Smooth muscle cell (in vitro differentiated cells): ENCODE measurements at regions not wholly inside any gene's neighbourhood (a gene's known extent, or its start where the extent isn't known, plus 50 kb on each side); places are given as distances from the start of the nearest gene placed in this dataset.

Experiments
- DNase-seq: peaks from one replicate; lab custom pipeline; 2025; ENCODE audit not compliant: unreplicated experiment; lab: John Stamatoyannopoulos, UW
- H2AFZ ChIP-seq: fragments of 200-600 bp; sonication (generic); 2 replicates; pipeline ENCODE4 v1.6.0; 2016; ENCODE audit warnings: antibody characterized with exemption, low read depth, mild to moderate bottlenecking
- H3F3A ChIP-seq: fragments of 200-600 bp; sonication (generic); 2 replicates; pipeline ENCODE4 v1.6.0; 2017; ENCODE audit warnings: antibody characterized with exemption, low read depth
- H3K27ac ChIP-seq: fragments of 200-600 bp; sonication (generic); 2 replicates; pipeline ENCODE4 v1.5.1; 2016; ENCODE audit warnings: low read depth, mild to moderate bottlenecking
- H3K27me3 ChIP-seq: fragments of 200-600 bp; sonication (generic); 2 replicates; pipeline ENCODE4 v1.6.1; 2016; ENCODE audit warnings: low read depth, mild to moderate bottlenecking
- H3K36me3 ChIP-seq: fragments of 200-600 bp; sonication (generic); 2 replicates; pipeline ENCODE4 v1.5.1; 2016; ENCODE audit warnings: low read depth
- H3K4me1 ChIP-seq: fragments of 200-600 bp; sonication (generic); 2 replicates; pipeline ENCODE4 v1.5.1; 2016; ENCODE audit warnings: low read depth
- H3K4me2 ChIP-seq: fragments of 200-600 bp; sonication (generic); 2 replicates; pipeline ENCODE4 v1.6.0; 2016; ENCODE audit warnings: mild to moderate bottlenecking
- H3K4me3 ChIP-seq: fragments of 200-600 bp; sonication (generic); 2 replicates; pipeline ENCODE4 v1.5.1; 2016; ENCODE audit warnings: mild to moderate bottlenecking
- H3K79me2 ChIP-seq: fragments of 200-600 bp; sonication (generic); 2 replicates; pipeline ENCODE4 v1.6.0; 2016; ENCODE audit warnings: low read depth, mild to moderate bottlenecking
- H3K9ac ChIP-seq: fragments of 200-600 bp; sonication (generic); 2 replicates; pipeline ENCODE4 v1.6.0; 2016; ENCODE audit warnings: low read depth
- H3K9me3 ChIP-seq: fragments of 200-600 bp; sonication (generic); replicated peaks from 2 replicates; pipeline ENCODE4 v1.5.1; 2016; ENCODE audit warnings: low read depth
- H4K20me1 ChIP-seq: fragments of 200-600 bp; sonication (generic); 2 replicates; pipeline ENCODE4 v1.6.0; 2016; ENCODE audit warnings: low read depth
- CTCF ChIP-seq: fragments of 200-600 bp; sonication (generic); IDR thresholded peaks from 2 replicates; pipeline ENCODE4 v1.5.1; 2017; ENCODE audit warnings: borderline replicate concordance, mild to moderate bottlenecking, antibody characterized with exemption; ENCODE audit not compliant: insufficient read depth, poor library complexity, severe bottlenecking
- WGBS: methylation state at CpG from one replicate; pipeline ENCODE4 v1.1.7; 2016; ENCODE audit warnings: low lambda C conversion rate; 5-methylcytosine and 5-hydroxymethylcytosine counted together

- H3K4me2 ChIP-seq: no peak overlapping the region
- no peaks in the 10 kb centered on the region for H3F3A ChIP-seq
- peak overlapping the region; percentile 8 for H2AFZ ChIP-seq
- no peak overlapping the region for H3K9ac ChIP-seq
- 75% methylated on average over 4 of the region's 4 CpGs for WGBS
- no peaks in the 10 kb centered on the region for H3K36me3 ChIP-seq
- H3K4me3 ChIP-seq: no peak overlapping the region
- H3K27ac ChIP-seq: no peak overlapping the region
- H3K4me1 ChIP-seq: peaks cover 38% of the 10 kb centered on the region
- no peaks in the 10 kb centered on the region for H3K27me3 ChIP-seq
- no peaks in the 10 kb centered on the region for H3K79me2 ChIP-seq
- no peaks in the 10 kb centered on the region for H4K20me1 ChIP-seq
- no peaks in the 10 kb centered on the region for H3K9me3 ChIP-seq
- no peak for TF ChIP-seq CTCF
- no peak for DNase-seq
Observed at GRCh38 chr3:102747611-102748010, 312.8 kb downstream of the ZPLD1 start.

- H3K36me3 ChIP-seq: no peaks in the 10 kb centered on the region
- H3K27ac ChIP-seq: no peak overlapping the region
- H3K4me1 ChIP-seq: peaks cover 44% of the 10 kb centered on the region
- no peaks in the 10 kb centered on the region for H3K9me3 ChIP-seq
- DNase-seq: no peak
- no peak overlapping the region for H2AFZ ChIP-seq
- H3K27me3 ChIP-seq: no peaks in the 10 kb centered on the region
- no peaks in the 10 kb centered on the region for H3F3A ChIP-seq
- H4K20me1 ChIP-seq: no peaks in the 10 kb centered on the region
- H3K79me2 ChIP-seq: no peaks in the 10 kb centered on the region
- H3K4me2 ChIP-seq: no peak overlapping the region
- TF ChIP-seq CTCF: no peak
- no peak overlapping the region for H3K9ac ChIP-seq
- no peak overlapping the region for H3K4me3 ChIP-seq
Observed at GRCh38 chr3:102748646-102749045, 313.8 kb downstream of the ZPLD1 start.

DNA sequence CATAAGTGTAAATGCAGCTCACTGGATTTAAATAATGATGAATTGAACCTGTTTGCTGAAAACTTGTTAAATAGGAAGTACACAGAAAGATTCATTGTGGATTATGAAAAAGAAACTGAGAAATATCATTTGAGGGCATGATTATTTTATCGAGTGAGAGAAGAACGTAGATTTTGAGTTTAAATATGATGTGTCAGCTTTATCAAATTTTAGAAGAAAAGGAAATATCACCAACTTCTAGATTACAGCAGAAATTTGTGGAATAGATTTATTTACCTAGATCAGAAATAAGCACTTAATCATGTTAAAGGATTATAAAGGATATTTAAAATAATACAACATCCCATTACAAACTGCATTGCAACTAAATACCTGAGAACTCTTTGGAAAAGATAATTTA, 315.5 kb downstream of the ZPLD1 start:
- H3K79me2 ChIP-seq: no peaks in the 10 kb centered on the region
- no peaks in the 10 kb centered on the region for H3K27me3 ChIP-seq
- H3K27ac ChIP-seq: no peak overlapping the region
- H3K4me1 ChIP-seq: peaks cover 44% of the 10 kb centered on the region
- H3K4me3 ChIP-seq: no peak overlapping the region
- no peak for DNase-seq
- H3F3A ChIP-seq: no peaks in the 10 kb centered on the region
- WGBS: 94% methylated on average over 2 of the region's 2 CpGs
- peak overlapping the region; percentile 27 for H2AFZ ChIP-seq
- no peak for TF ChIP-seq CTCF
- no peaks in the 10 kb centered on the region for H3K9me3 ChIP-seq
- no peak overlapping the region for H3K9ac ChIP-seq
- H3K36me3 ChIP-seq: no peaks in the 10 kb centered on the region
- no peak overlapping the region for H3K4me2 ChIP-seq
- H4K20me1 ChIP-seq: no peaks in the 10 kb centered on the region

DNA sequence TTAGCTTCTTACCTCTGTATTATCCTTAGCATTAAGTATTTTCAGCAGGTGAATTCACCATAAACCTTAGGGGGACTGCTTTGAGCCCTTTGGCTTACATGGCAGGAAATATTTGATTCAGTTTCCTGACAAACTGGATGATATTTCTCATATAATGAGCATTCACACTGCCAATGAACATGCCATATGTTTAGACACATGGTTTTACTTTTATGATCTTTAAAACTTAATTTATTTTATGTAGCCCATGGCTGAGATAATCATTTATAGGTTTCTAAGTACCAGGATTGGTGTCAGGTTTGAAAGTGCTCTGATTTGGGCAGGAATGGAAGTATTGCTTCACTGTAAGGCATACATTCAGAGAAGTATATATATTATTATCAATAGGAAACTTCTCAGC, 319.1 kb downstream of the ZPLD1 start:
- Histone ChIP-seq H3K9ac (no peak overlapping the region), H4K20me1 (no peaks in the 10 kb centered on the region), H3K9me3 (no peaks in the 10 kb centered on the region), H3K4me1 (peaks cover 36% of the 10 kb centered on the region), H3K4me2 (no peak overlapping the region), H3K79me2 (no peaks in the 10 kb centered on the region), H3K36me3 (no peaks in the 10 kb centered on the region), H3K4me3 (no peak overlapping the region), H3K27ac (no peak overlapping the region), H3K27me3 (no peaks in the 10 kb centered on the region), H2AFZ (no peak overlapping the region), H3F3A (no peaks in the 10 kb centered on the region)
- no peak for TF ChIP-seq CTCF
- no peak for DNase-seq
